ENCODE measurements at regions not wholly inside any gene's neighbourhood (a gene's known extent, or its start where the extent isn't known, plus 50 kb on each side); places are given as distances from the start of the nearest gene placed in this dataset.
A peak's percentile ranks its signal among the peaks of the same experiment; 100 is the strongest.
"Not testable (repeated sequence)": the region's sequence is repeated elsewhere in the genome, so short reads cannot be mapped to it uniquely, and the experiment has no call there.

- DNase-seq: no peak
These were observed 72.9 kb downstream of the ZNF783 start for GRCh38 chr7:149334930-149335329.

- no peak for DNase-seq
These were observed 86.9 kb downstream of the ZNF783 start for GRCh38 chr7:149348758-149349369.

- DNase-seq: peak; percentile 45
These were observed 91.9 kb downstream of the ZNF783 start for GRCh38 chr7:149353739-149354504.

- not testable (repeated sequence) for DNase-seq
These were observed 93.0 kb downstream of the ZNF783 start for GRCh38 chr7:149355035-149355389.

GRCh38 chr7:149355390-149356048, 93.5 kb downstream of the ZNF783 start:
- DNase-seq: no peak

GRCh38 chr7:149362696-149363095, 98.2 kb downstream of the ZNF777 start:
- DNase-seq: no peak

GRCh38 chr7:149367418-149368180, 93.3 kb downstream of the ZNF777 start:
- DNase-seq: no peak

GRCh38 chr7:149369497-149369896, 91.4 kb downstream of the ZNF777 start:
- no peak for DNase-seq

- DNase-seq: no peak
These were observed 90.1 kb downstream of the ZNF777 start for GRCh38 chr7:149370790-149371189.

- no peak for DNase-seq
These were observed 87.8 kb downstream of the ZNF777 start for GRCh38 chr7:149373089-149373488.

- DNase-seq: no peak
These were observed 85.4 kb downstream of the ZNF777 start for GRCh38 chr7:149375234-149376008.

GRCh38 chr7:149377386-149377785, 83.5 kb downstream of the ZNF777 start:
- no peak for DNase-seq

- no peak for DNase-seq
These were observed 81.2 kb downstream of the ZNF777 start for GRCh38 chr7:149379625-149380024.

- DNase-seq: no peak
These were observed 79.6 kb downstream of the ZNF777 start for GRCh38 chr7:149381245-149381644.
